ENCODE measurements at regions not wholly inside any gene's neighbourhood (a gene's known extent, or its start where the extent isn't known, plus 50 kb on each side); places are given as distances from the start of the nearest gene placed in this dataset.
"Not testable (repeated sequence)": the region's sequence is repeated elsewhere in the genome, so short reads cannot be mapped to it uniquely, and the experiment has no call there.

GRCh38 chr22:16662330-16662729, 69.7 kb upstream of the CCT8L2 start:
- H3K27me3 ChIP-seq (ENCODE audit: control insufficient read depth, insufficient read depth, low read length); H3K4me1 ChIP-seq (ENCODE audit: control insufficient read depth, insufficient read depth, low read length); H3K4me3 ChIP-seq (ENCODE audit: low read depth, low read length); H3K27ac ChIP-seq (ENCODE audit: low read depth, low read length); H3K9me3 ChIP-seq (ENCODE audit: control insufficient read depth, insufficient read depth, low read length); DNase-seq (ENCODE audit: low read depth in 4 of 6, low spot score in 6 of 6); H3K36me3 ChIP-seq (ENCODE audit: control insufficient read depth, insufficient read depth, low read length): not testable (repeated sequence)
- 80% methylated on average over 1 of the region's 2 CpGs for WGBS (ENCODE audit: insufficient coverage)

- not testable (repeated sequence) for H3K27me3 ChIP-seq (ENCODE audit: control insufficient read depth, insufficient read depth, low read length); H3K27ac ChIP-seq (ENCODE audit: low read depth, low read length); DNase-seq (ENCODE audit: low read depth in 4 of 6, low spot score in 6 of 6); H3K9me3 ChIP-seq (ENCODE audit: control insufficient read depth, insufficient read depth, low read length); H3K4me1 ChIP-seq (ENCODE audit: control insufficient read depth, insufficient read depth, low read length); H3K36me3 ChIP-seq (ENCODE audit: control insufficient read depth, insufficient read depth, low read length); H3K4me3 ChIP-seq (ENCODE audit: low read depth, low read length)
- 75% methylated on average over 8 of the region's 8 CpGs for WGBS (ENCODE audit: insufficient coverage)
These were observed 68.4 kb upstream of the CCT8L2 start for GRCh38 chr22:16660989-16661388.

GRCh38 chr22:16660570-16660969, 68.0 kb upstream of the CCT8L2 start:
- H3K4me1 ChIP-seq (ENCODE audit: control insufficient read depth, insufficient read depth, low read length); DNase-seq (ENCODE audit: low read depth in 4 of 6, low spot score in 6 of 6); H3K27me3 ChIP-seq (ENCODE audit: control insufficient read depth, insufficient read depth, low read length); H3K27ac ChIP-seq (ENCODE audit: low read depth, low read length); H3K9me3 ChIP-seq (ENCODE audit: control insufficient read depth, insufficient read depth, low read length); H3K4me3 ChIP-seq (ENCODE audit: low read depth, low read length); H3K36me3 ChIP-seq (ENCODE audit: control insufficient read depth, insufficient read depth, low read length): not testable (repeated sequence)
- WGBS (ENCODE audit: insufficient coverage): 90% methylated on average over 8 of the region's 13 CpGs

GRCh38 chr22:16659273-16659834, 66.7 kb upstream of the CCT8L2 start:
- not testable (repeated sequence) for H3K4me3 ChIP-seq (ENCODE audit: low read depth, low read length); H3K27ac ChIP-seq (ENCODE audit: low read depth, low read length); H3K4me1 ChIP-seq (ENCODE audit: control insufficient read depth, insufficient read depth, low read length); H3K9me3 ChIP-seq (ENCODE audit: control insufficient read depth, insufficient read depth, low read length); H3K36me3 ChIP-seq (ENCODE audit: control insufficient read depth, insufficient read depth, low read length); H3K27me3 ChIP-seq (ENCODE audit: control insufficient read depth, insufficient read depth, low read length); DNase-seq (ENCODE audit: low read depth in 4 of 6, low spot score in 6 of 6)
- 80% methylated on average over 1 of the region's 8 CpGs for WGBS (ENCODE audit: insufficient coverage)

- Histone ChIP-seq H3K27me3 (ENCODE audit: control insufficient read depth, insufficient read depth, low read length) (no peaks in the 10 kb centered on the region), H3K4me3 (ENCODE audit: low read depth, low read length) (no peak overlapping the region), H3K36me3 (ENCODE audit: control insufficient read depth, insufficient read depth, low read length) (no peaks in the 10 kb centered on the region), H3K27ac (ENCODE audit: low read depth, low read length) (no peak overlapping the region), H3K9me3 (ENCODE audit: control insufficient read depth, insufficient read depth, low read length) (no peaks in the 10 kb centered on the region), H3K4me1 (ENCODE audit: control insufficient read depth, insufficient read depth, low read length) (no peaks in the 10 kb centered on the region)
- no peak for DNase-seq (ENCODE audit: low read depth in 4 of 6, low spot score in 6 of 6)
These were observed 65.5 kb upstream of the CCT8L2 start for GRCh38 chr22:16658068-16658467.

- DNase-seq (ENCODE audit: low read depth in 4 of 6, low spot score in 6 of 6): no peak
- H3K4me3 ChIP-seq (ENCODE audit: low read depth, low read length): no peak overlapping the region
- WGBS (ENCODE audit: insufficient coverage): 93% methylated on average over 4 of the region's 5 CpGs
- no peaks in the 10 kb centered on the region for H3K9me3 ChIP-seq (ENCODE audit: control insufficient read depth, insufficient read depth, low read length)
- no peaks in the 10 kb centered on the region for H3K27me3 ChIP-seq (ENCODE audit: control insufficient read depth, insufficient read depth, low read length)
- H3K36me3 ChIP-seq (ENCODE audit: control insufficient read depth, insufficient read depth, low read length): no peaks in the 10 kb centered on the region
- no peak overlapping the region for H3K27ac ChIP-seq (ENCODE audit: low read depth, low read length)
- no peaks in the 10 kb centered on the region for H3K4me1 ChIP-seq (ENCODE audit: control insufficient read depth, insufficient read depth, low read length)
These were observed 62.3 kb upstream of the CCT8L2 start for GRCh38 chr22:16654882-16655281.

- not testable (repeated sequence) for H3K36me3 ChIP-seq (ENCODE audit: control insufficient read depth, insufficient read depth, low read length); H3K27ac ChIP-seq (ENCODE audit: low read depth, low read length); DNase-seq (ENCODE audit: low read depth in 4 of 6, low spot score in 6 of 6); H3K4me3 ChIP-seq (ENCODE audit: low read depth, low read length); H3K9me3 ChIP-seq (ENCODE audit: control insufficient read depth, insufficient read depth, low read length); H3K4me1 ChIP-seq (ENCODE audit: control insufficient read depth, insufficient read depth, low read length); H3K27me3 ChIP-seq (ENCODE audit: control insufficient read depth, insufficient read depth, low read length)
- 20% methylated on average over 1 of the region's 2 CpGs for WGBS (ENCODE audit: insufficient coverage)
These were observed 61.7 kb upstream of the CCT8L2 start for GRCh38 chr22:16654336-16654735.

GRCh38 chr22:16653222-16653621, 60.6 kb upstream of the CCT8L2 start:
- H3K27ac ChIP-seq (ENCODE audit: low read depth, low read length); H3K27me3 ChIP-seq (ENCODE audit: control insufficient read depth, insufficient read depth, low read length); H3K36me3 ChIP-seq (ENCODE audit: control insufficient read depth, insufficient read depth, low read length); DNase-seq (ENCODE audit: low read depth in 4 of 6, low spot score in 6 of 6); H3K4me3 ChIP-seq (ENCODE audit: low read depth, low read length); H3K4me1 ChIP-seq (ENCODE audit: control insufficient read depth, insufficient read depth, low read length); H3K9me3 ChIP-seq (ENCODE audit: control insufficient read depth, insufficient read depth, low read length): not testable (repeated sequence)
- WGBS (ENCODE audit: insufficient coverage): 81% methylated on average over 6 of the region's 7 CpGs

- Histone ChIP-seq H3K9me3 (ENCODE audit: control insufficient read depth, insufficient read depth, low read length) (no peaks in the 10 kb centered on the region), H3K4me3 (ENCODE audit: low read depth, low read length) (no peak overlapping the region), H3K36me3 (ENCODE audit: control insufficient read depth, insufficient read depth, low read length) (no peaks in the 10 kb centered on the region), H3K4me1 (ENCODE audit: control insufficient read depth, insufficient read depth, low read length) (no peaks in the 10 kb centered on the region), H3K27ac (ENCODE audit: low read depth, low read length) (no peak overlapping the region), H3K27me3 (ENCODE audit: control insufficient read depth, insufficient read depth, low read length) (no peaks in the 10 kb centered on the region)
- WGBS (ENCODE audit: insufficient coverage): 87% methylated on average over 2 of the region's 4 CpGs
- no peak for DNase-seq (ENCODE audit: low read depth in 4 of 6, low spot score in 6 of 6)
These were observed 58.6 kb upstream of the CCT8L2 start for GRCh38 chr22:16651217-16651616.

Measured in spinal cord (tissue), 9 donors.